Fibroblast of lung (primary cell): ENCODE measurements at regions not wholly inside any gene's neighbourhood (a gene's known extent, or its start where the extent isn't known, plus 50 kb on each side); places are given as distances from the start of the nearest gene placed in this dataset.

Source experiments
- DNase-seq, 2 donors: peaks; one replicate each; pipeline versions ENCODE4 v3.0.0 to v3.0.0-alpha.2; 2010; ENCODE audit warnings: low read depth in 2 of 2
- H2AFZ ChIP-seq: 2 replicates; pipeline ENCODE4 v1.5.1; 2012; ENCODE audit warnings: low read length, control low read depth, inconsistent platforms
- H3K27ac ChIP-seq: 2 replicates; pipeline ENCODE4 v1.5.1; 2011; ENCODE audit warnings: low read length, control low read depth; ENCODE audit not compliant: insufficient read depth
- H3K27me3 ChIP-seq: 2 replicates; pipeline ENCODE4 v1.5.1; 2011; ENCODE audit warnings: mild to moderate bottlenecking, low read length; ENCODE audit not compliant: control insufficient read depth, insufficient read depth
- H3K36me3 ChIP-seq: 2 replicates; pipeline ENCODE4 v1.5.1; 2011; ENCODE audit warnings: low read length; ENCODE audit not compliant: control insufficient read depth, insufficient read depth
- H3K4me1 ChIP-seq: 2 replicates; pipeline ENCODE4 v1.5.1; 2011; ENCODE audit warnings: low read length; ENCODE audit not compliant: control insufficient read depth, insufficient read depth; ENCODE audit errors: extremely low read depth
- H3K4me2 ChIP-seq: 2 replicates; pipeline ENCODE4 v1.5.1; 2011; ENCODE audit warnings: low read length, control low read depth; ENCODE audit not compliant: insufficient read depth; ENCODE audit errors: extremely low read depth
- H3K4me3 ChIP-seq, 4 experiments: fragments of 200-600 bp in 1 of 4; sonication (generic) in 1 of 4; replicated peaks in 1 of 4; 2 replicates each; pipeline ENCODE4 v1.5.1; 2011 to 2016; ENCODE audit warnings: low read length in 4 of 4, low read depth in 3 of 4, mild to moderate bottlenecking in 3 of 4, control low read depth in 2 of 4, inconsistent platforms in 1 of 4, mixed read lengths in 1 of 4; ENCODE audit not compliant: insufficient read depth in 1 of 4; ENCODE audit errors: control extremely low read depth in 1 of 4
- H3K79me2 ChIP-seq: 2 replicates; pipeline ENCODE4 v1.5.1; 2012; ENCODE audit warnings: mild to moderate bottlenecking, low read length, inconsistent platforms; ENCODE audit not compliant: control insufficient read depth, insufficient read depth
- H3K9ac ChIP-seq: 2 replicates; pipeline ENCODE4 v1.5.1; 2011; ENCODE audit warnings: mild to moderate bottlenecking, low read length, control low read depth; ENCODE audit not compliant: insufficient read depth
- H3K9me3 ChIP-seq: 2 replicates; pipeline ENCODE4 v1.5.1; 2012; ENCODE audit warnings: low read depth, low read length; ENCODE audit not compliant: control insufficient read depth, insufficient read depth
- H4K20me1 ChIP-seq: 2 replicates; pipeline ENCODE4 v1.5.1; 2011; ENCODE audit warnings: low read length; ENCODE audit not compliant: control insufficient read depth, insufficient read depth; ENCODE audit errors: extremely low read depth
- CTCF ChIP-seq, 2 donors: IDR thresholded peaks in 1 of 2; conservative IDR thresholded peaks in 1 of 2; 1 replicate in 1 of 2; 2 replicates in 1 of 2; pipeline ENCODE4 v1.5.1; 2011 to 2012; ENCODE audit warnings: low read length in 2 of 2, control low read depth in 1 of 2, inconsistent platforms in 1 of 2, low read depth in 1 of 2, mild to moderate bottlenecking in 1 of 2
- EZH2 ChIP-seq: IDR thresholded peaks from 2 replicates; pipeline ENCODE4 v1.5.1; 2012; ENCODE audit warnings: low read length, control low read depth, mild to moderate bottlenecking; ENCODE audit errors: missing control alignments

- H4K20me1 ChIP-seq = no peaks in the 10 kb centered on the region
- H3K4me1 ChIP-seq = no peaks in the 10 kb centered on the region
- H3K27ac ChIP-seq = no peak overlapping the region
- no peak overlapping the region for H3K4me3 ChIP-seq
- H3K79me2 ChIP-seq = no peaks in the 10 kb centered on the region
- DNase-seq = no peak
- no peaks in the 10 kb centered on the region for H3K36me3 ChIP-seq
- H3K4me2 ChIP-seq = no peak overlapping the region
- H3K9me3 ChIP-seq = no peaks in the 10 kb centered on the region
- no peak overlapping the region for H3K9ac ChIP-seq
- TF ChIP-seq EZH2 (no peak), CTCF (conservative IDR thresholded peaks at IDR 0.05 in 1 of 2, IDR thresholded peaks at IDR 0.05 in 1 of 2; ENCODE audit: low read depth in 1 of 2, low read length in 2 of 2) (no peak)
- no peaks in the 10 kb centered on the region for H3K27me3 ChIP-seq
- no peak overlapping the region for H2AFZ ChIP-seq
Measured at GRCh38 chr2:175648577-175649063, 353.4 kb downstream of the LNPK start.

- Histone ChIP-seq H3K4me3 (no peak overlapping the region), H3K9ac (no peak overlapping the region), H2AFZ (no peak overlapping the region), H3K79me2 (no peaks in the 10 kb centered on the region), H3K9me3 (no peaks in the 10 kb centered on the region), H3K27me3 (no peaks in the 10 kb centered on the region), H3K4me1 (no peaks in the 10 kb centered on the region), H4K20me1 (no peaks in the 10 kb centered on the region), H3K4me2 (no peak overlapping the region), H3K36me3 (no peaks in the 10 kb centered on the region), H3K27ac (no peak overlapping the region)
- DNase-seq = no peak
- TF ChIP-seq EZH2 (no peak), CTCF (conservative IDR thresholded peaks at IDR 0.05 in 1 of 2, IDR thresholded peaks at IDR 0.05 in 1 of 2; ENCODE audit: low read depth in 1 of 2, low read length in 2 of 2) (no peak)
Measured at GRCh38 chr2:175647058-175647457, 355.0 kb downstream of the LNPK start.

GRCh38 chr2:175640655-175641054 lies 361.4 kb downstream of the LNPK start:
- Histone ChIP-seq H3K27ac (no peak overlapping the region), H3K79me2 (no peaks in the 10 kb centered on the region), H3K27me3 (no peaks in the 10 kb centered on the region), H2AFZ (no peak overlapping the region), H3K9ac (no peak overlapping the region), H3K4me3 (no peak overlapping the region), H3K36me3 (no peaks in the 10 kb centered on the region), H3K4me2 (no peak overlapping the region), H3K9me3 (no peaks in the 10 kb centered on the region), H3K4me1 (no peaks in the 10 kb centered on the region), H4K20me1 (no peaks in the 10 kb centered on the region)
- TF ChIP-seq EZH2 (no peak), CTCF (conservative IDR thresholded peaks at IDR 0.05 in 1 of 2, IDR thresholded peaks at IDR 0.05 in 1 of 2; ENCODE audit: low read depth in 1 of 2, low read length in 2 of 2) (no peak)
- no peak for DNase-seq
